RWPE1 (cell line): ENCODE measurements at regions not wholly inside any gene's neighbourhood (a gene's known extent, or its start where the extent isn't known, plus 50 kb on each side); places are given as distances from the start of the nearest gene placed in this dataset.
"Not testable (repeated sequence)": the region's sequence is repeated elsewhere in the genome, so short reads cannot be mapped to it uniquely, and the experiment has no call there.

Source experiments
- CTCF ChIA-PET: fragments of 350-600 bp; sonication (Branson Sonifier 250); formaldehyde crosslinking; extraction: SDS; loops from one replicate; lab custom pipeline; 2021; lab: Yijun Ruan, JAX
- POLR2A ChIA-PET: fragments of 400-600 bp; formaldehyde crosslinking; extraction: SDS; loops from one replicate; lab custom pipeline; 2020; ENCODE audit warnings: antibody characterized with exemption; ENCODE audit not compliant: low non-redundant PET; lab: Yijun Ruan, JAX
- DNase-seq: peaks from one replicate; pipeline ENCODE4 v3.0.0; 2012; ENCODE audit warnings: low spot score
- H3K27ac ChIP-seq: fragments of 450-650 bp; 2 replicates; pipeline ENCODE4 v1.5.1; 2017
- CTCF ChIP-seq: fragments of 450-650 bp; conservative IDR thresholded peaks from 2 replicates; pipeline ENCODE4 v1.5.1; 2017; ENCODE audit warnings: low read depth, mild to moderate bottlenecking

- POLR2A ChIA-PET, result no interaction called here
- H3K27ac ChIP-seq, result no peak overlapping the region
- CTCF ChIA-PET, result interaction anchor here (1.4 to 1.5 kb wide), 2 partner anchors 10 kb away, joined by 5 read pairs; no protein-coding TSS in a partner anchor
- no peak for TF ChIP-seq CTCF
- no peak for DNase-seq
Measured at GRCh38 chr9:135402739-135403695, 76.6 kb upstream of the PPP1R26 start.

GRCh38 chr9:135403733-135404450, 75.7 kb upstream of the PPP1R26 start:
- no peak for TF ChIP-seq CTCF
- ChIA-PET CTCF (interaction anchor here (1.4 kb wide), 1 partner anchor 9 kb away, joined by 5 read pairs; no protein-coding TSS in a partner anchor), POLR2A (no interaction called here)
- no peak for DNase-seq
- no peak overlapping the region for H3K27ac ChIP-seq

- CTCF ChIA-PET, result interaction anchor here (1.4 kb wide), 1 partner anchor 9 kb away, joined by 5 read pairs; no protein-coding TSS in a partner anchor
- H3K27ac ChIP-seq, result no peak overlapping the region
- TF ChIP-seq CTCF, result no peak
- POLR2A ChIA-PET, result no interaction called here
- no peak for DNase-seq
Measured at GRCh38 chr9:135404451-135405144, 75.0 kb upstream of the PPP1R26 start.

- POLR2A ChIA-PET, DNase-seq, H3K27ac ChIP-seq, CTCF ChIA-PET: not testable (repeated sequence)
Measured at GRCh38 chr9:135405145-135405464, 74.5 kb upstream of the PPP1R26 start.

DNA sequence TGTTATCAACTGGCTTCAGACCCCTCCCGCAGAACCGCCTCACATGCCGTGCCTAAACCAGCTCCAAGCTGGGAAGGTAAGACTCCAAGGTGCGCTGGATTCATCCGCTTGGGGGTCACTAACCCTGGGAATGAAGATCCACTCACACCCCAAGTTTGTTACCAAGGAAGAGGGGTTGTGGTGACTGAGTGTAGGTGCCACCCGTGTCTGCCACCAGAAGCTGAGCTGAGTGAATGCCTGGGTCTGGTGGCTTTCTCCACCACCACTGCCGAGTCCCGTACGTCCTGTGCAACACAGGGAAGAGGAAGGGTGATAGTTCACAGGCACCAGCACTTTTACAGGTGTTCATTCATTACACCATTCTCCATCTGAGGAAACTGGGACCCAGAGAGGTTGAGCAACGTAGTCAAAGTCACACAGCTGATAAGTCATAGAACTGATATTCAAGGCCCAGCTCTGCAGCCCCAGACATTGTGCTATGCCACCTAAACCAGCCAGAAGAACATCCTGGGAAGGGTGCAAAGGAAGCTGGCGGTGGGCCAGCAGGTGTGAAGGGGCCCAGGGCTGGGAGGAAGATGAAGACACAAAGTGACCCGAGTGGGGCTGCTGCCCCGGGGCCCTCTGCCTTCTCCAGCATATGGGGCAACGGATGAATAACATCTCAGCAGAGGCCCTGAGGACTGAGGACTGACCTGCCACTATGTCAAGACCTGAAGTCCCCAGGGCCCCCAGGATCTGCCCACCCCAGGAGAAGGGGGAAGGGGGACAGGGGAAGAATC, 70.9 kb upstream of the PPP1R26 start:
- POLR2A ChIA-PET, result no interaction called here
- H3K27ac ChIP-seq, result no peak overlapping the region
- CTCF ChIA-PET, result interaction anchor here (0.5 to 2.9 kb wide), 3 partner anchors 72 to 729 kb away, joined by 5 to 17 read pairs (median 9); partner anchors contain the start of gene OLFM1
- no peak for TF ChIP-seq CTCF
- no peak for DNase-seq
